ENCODE measurements at regions not wholly inside any gene's neighbourhood (a gene's known extent, or its start where the extent isn't known, plus 50 kb on each side); places are given as distances from the start of the nearest gene placed in this dataset.

- TF ChIP-seq CTCF (optimal IDR thresholded peaks at IDR 0.05 in 1 of 3, IDR thresholded peaks at IDR 0.05 in 1 of 3, conservative IDR thresholded peaks at IDR 0.05 in 1 of 3; ENCODE audit: extremely low read depth in 1 of 3, insufficient read depth in 2 of 3, low read length in 3 of 3) (no peak), EZH2 (IDR thresholded peaks at IDR 0.05; ENCODE audit: low read length) (no peak)
Observed at GRCh38 chr12:46435029-46435428, 62.5 kb upstream of the SLC38A2 start.

Measured in keratinocyte (primary cell).